GM12891 (cell line): ENCODE measurements at regions not wholly inside any gene's neighbourhood (a gene's known extent, or its start where the extent isn't known, plus 50 kb on each side); places are given as distances from the start of the nearest gene placed in this dataset.

Source experiments
- DNase-seq: peaks from one replicate; pipeline ENCODE4 v3.0.0; 2011; ENCODE audit warnings: low spot score; ENCODE audit not compliant: insufficient read length
- FAIRE-seq: peaks from 2 replicates; lab custom pipeline; 2011; peaks lifted over from hg19 to GRCh38; lab: Jason Lieb, UNC
- PAX5 ChIP-seq: IDR thresholded peaks from 2 replicates; pipeline ENCODE4 v1.6.1; 2011; ENCODE audit warnings: low read length, moderate library complexity, mild to moderate bottlenecking; ENCODE audit not compliant: insufficient read depth, severe bottlenecking
- POLR2A ChIP-seq: IDR thresholded peaks from 2 replicates; pipeline ENCODE4 v1.6.1; 2011; ENCODE audit warnings: low read depth, low read length, control low read depth
- POLR2AphosphoS5 ChIP-seq: IDR thresholded peaks from 2 replicates; pipeline ENCODE4 v1.6.1; 2011; ENCODE audit warnings: low read depth, low read length, control low read depth
- POU2F2 ChIP-seq: IDR thresholded peaks from 2 replicates; pipeline ENCODE4 v1.6.1; 2011; ENCODE audit warnings: low read depth, mild to moderate bottlenecking, control low read depth, low read length, moderate library complexity
- SPI1 ChIP-seq: IDR thresholded peaks from 2 replicates; pipeline ENCODE4 v1.6.1; 2011; ENCODE audit warnings: low read depth, low read length, control low read depth
- TAF1 ChIP-seq: IDR thresholded peaks from 2 replicates; pipeline ENCODE4 v1.6.1; 2011; ENCODE audit warnings: low read depth, low read length, control low read depth

GRCh38 chr14:29521526-29522137, 406.0 kb downstream of the PRKD1 start:
- no peak for TF ChIP-seq POLR2A
- no peak for TF ChIP-seq PAX5
- TF ChIP-seq TAF1, result no peak
- TF ChIP-seq SPI1, result no peak
- no peak for TF ChIP-seq POU2F2
- no peak for TF ChIP-seq POLR2AphosphoS5
- peak; percentile 1 for DNase-seq
- no peak for FAIRE-seq
